Common myeloid progenitor, CD34-positive (primary cell): ENCODE measurements at regions not wholly inside any gene's neighbourhood (a gene's known extent, or its start where the extent isn't known, plus 50 kb on each side); places are given as distances from the start of the nearest gene placed in this dataset.
A peak's percentile ranks its signal among the peaks of the same experiment; 100 is the strongest.
"Not testable (repeated sequence)": the region's sequence is repeated elsewhere in the genome, so short reads cannot be mapped to it uniquely, and the experiment has no call there.

ENCODE experiments used
- CTCF ChIA-PET: fragments of 350-600 bp; sonication (Branson Sonifier 250); formaldehyde crosslinking; loops from one replicate; lab custom pipeline; 2021; ENCODE audit warnings: antibody characterized with exemption; lab: Charles Lee
- POLR2A ChIA-PET: fragments of 350-600 bp; sonication (Branson Sonifier 250); formaldehyde crosslinking; loops from one replicate; lab custom pipeline; 2021; ENCODE audit warnings: antibody characterized with exemption; lab: Charles Lee
- DNase-seq, 3 donors: peaks; one replicate each; pipeline versions ENCODE4 v3.0.0 to v3.0.0-alpha.2; 2013
- H3K27ac ChIP-seq, 2 experiments: 1 replicate in 1 of 2; 2 replicates in 1 of 2; pipeline ENCODE4 v1.7.0; 2013; ENCODE audit warnings: inconsistent platforms in 2 of 2, low read length in 2 of 2, mild to moderate bottlenecking in 2 of 2, low read depth in 1 of 2, moderate library complexity in 1 of 2; ENCODE audit not compliant: severe bottlenecking in 2 of 2, insufficient read depth in 1 of 2, poor library complexity in 1 of 2
- H3K27me3 ChIP-seq, 5 experiments: replicated peaks in 2 of 5; 1 replicate in 3 of 5; 2 replicates in 2 of 5; pipeline versions ENCODE4 v1.6.1 to v1.7.0; 2013; ENCODE audit warnings: low read length in 4 of 5, mild to moderate bottlenecking in 2 of 5, moderate library complexity in 2 of 5, inconsistent platforms in 1 of 5; ENCODE audit not compliant: insufficient read depth in 5 of 5, control insufficient read depth in 4 of 5
- H3K36me3 ChIP-seq, 4 experiments: 1 replicate in 2 of 4; 2 replicates in 2 of 4; pipeline versions ENCODE4 v1.6.1 to v1.7.0; 2013; ENCODE audit warnings: low read length in 3 of 4, control low read depth in 1 of 4, mild to moderate bottlenecking in 1 of 4; ENCODE audit not compliant: control insufficient read depth in 4 of 4, insufficient read depth in 4 of 4
- H3K4me1 ChIP-seq, 4 experiments: 1 replicate in 3 of 4; 2 replicates in 1 of 4; pipeline versions ENCODE4 v1.6.1 to v1.7.1; 2013; ENCODE audit warnings: low read length in 3 of 4, mild to moderate bottlenecking in 3 of 4, control low read depth in 1 of 4, inconsistent platforms in 1 of 4, moderate library complexity in 1 of 4; ENCODE audit not compliant: control insufficient read depth in 4 of 4, insufficient read depth in 4 of 4; ENCODE audit errors: control extremely low read depth in 1 of 4
- H3K4me3 ChIP-seq, 7 experiments: 1 replicate in 4 of 7; 2 replicates in 3 of 7; pipeline versions ENCODE4 v1.5.1 to v1.7.0; 2013; ENCODE audit warnings: mild to moderate bottlenecking in 7 of 7, low read length in 6 of 7, moderate library complexity in 6 of 7, inconsistent platforms in 2 of 7, low read depth in 2 of 7, control low read depth in 1 of 7; ENCODE audit not compliant: insufficient read depth in 4 of 7, control insufficient read depth in 1 of 7; ENCODE audit errors: extremely low read depth in 1 of 7
- H3K9me3 ChIP-seq, 5 experiments: 1 replicate in 4 of 5; 2 replicates in 1 of 5; pipeline versions ENCODE4 v1.6.1 to v1.7.1; 2013; ENCODE audit warnings: low read length in 4 of 5, mild to moderate bottlenecking in 2 of 5, inconsistent platforms in 1 of 5, low read depth in 1 of 5, moderate library complexity in 1 of 5; ENCODE audit not compliant: control insufficient read depth in 4 of 5, insufficient read depth in 2 of 5; ENCODE audit errors: control extremely low read depth in 1 of 5
- WGBS: methylation state at CpG from one replicate; pipeline ENCODE4 v1.1.5; 2013; ENCODE audit not compliant: insufficient coverage; 5-methylcytosine and 5-hydroxymethylcytosine counted together

GRCh38 chr9:97232060-97233008 lies 75.1 kb upstream of the CCDC180 start:
- H3K27ac ChIP-seq, POLR2A ChIA-PET, DNase-seq, H3K4me3 ChIP-seq, CTCF ChIA-PET, H3K4me1 ChIP-seq, H3K36me3 ChIP-seq, H3K27me3 ChIP-seq: not testable (repeated sequence)
- peaks cover 0 to 13% (median 3%) of the 10 kb centered on the region in 5 experiments for H3K9me3 ChIP-seq
- 100% methylated on average over 10 of the region's 13 CpGs for WGBS

GRCh38 chr9:97222393-97222792 lies 85.1 kb upstream of the CCDC180 start:
- H3K9me3 ChIP-seq, H3K36me3 ChIP-seq, CTCF ChIA-PET, H3K27ac ChIP-seq, H3K4me3 ChIP-seq: not testable (repeated sequence)
- DNase-seq = peak in 1 of 3 donors; percentile 6
- peaks cover 2 to 53% (median 21%) of the 10 kb centered on the region in 5 experiments for H3K27me3 ChIP-seq
- H3K4me1 ChIP-seq = peaks cover 0 to 15% (median 14%) of the 10 kb centered on the region in 4 experiments
- POLR2A ChIA-PET = interaction anchor here (1.2 kb wide), 1 partner anchor 16 kb away, joined by 3 read pairs; no protein-coding TSS in a partner anchor
- WGBS = 9% methylated on average over 11 of the region's 21 CpGs

- not testable (repeated sequence) for H3K27ac ChIP-seq
- under 1% methylated on average over 49 of the region's 78 CpGs for WGBS
Measured at GRCh38 chr9:97221478-97222355, 85.7 kb upstream of the CCDC180 start.

GRCh38 chr9:97220894-97221477 lies 86.5 kb upstream of the CCDC180 start:
- peak overlapping the region in 6 of 7 experiments; percentile 1 to 67 (median 46) for H3K4me3 ChIP-seq
- 3% methylated on average over 36 of the region's 44 CpGs for WGBS
- DNase-seq = no peak
- H3K27me3 ChIP-seq = peaks cover 2 to 48% (median 21%) of the 10 kb centered on the region in 5 experiments
- H3K4me1 ChIP-seq = peaks cover 0 to 15% (median 14%) of the 10 kb centered on the region in 4 experiments
- CTCF ChIA-PET = interaction anchor here (1.7 kb wide), 1 partner anchor 17 kb away, joined by 6 read pairs; no protein-coding TSS in a partner anchor
- H3K36me3 ChIP-seq = no peaks in the 10 kb centered on the region
- H3K9me3 ChIP-seq = no peaks in the 10 kb centered on the region
- POLR2A ChIA-PET = no interaction called here
- H3K27ac ChIP-seq = no peak overlapping the region

More at GRCh38 chr9:97221478-97222355, 85.7 kb upstream of the CCDC180 start:
- POLR2A ChIA-PET = interaction anchor here (1.2 kb wide), 1 partner anchor 17 kb away, joined by 3 read pairs; no protein-coding TSS in a partner anchor
- peaks cover 2 to 50% (median 21%) of the 10 kb centered on the region in 5 experiments for H3K27me3 ChIP-seq
- not testable (repeated sequence) for H3K9me3 ChIP-seq, H3K36me3 ChIP-seq
- peaks cover 0 to 15% (median 14%) of the 10 kb centered on the region in 4 experiments for H3K4me1 ChIP-seq
- peak; percentile 75 to 87 (median 84) for DNase-seq
- CTCF ChIA-PET = interaction anchor here (1.7 kb wide), 1 partner anchor 16 kb away, joined by 6 read pairs; no protein-coding TSS in a partner anchor
- peak overlapping the region in 6 of 7 experiments; percentile 1 to 67 (median 46) for H3K4me3 ChIP-seq

- POLR2A ChIA-PET, H3K4me3 ChIP-seq, H3K9me3 ChIP-seq, H3K36me3 ChIP-seq, H3K27ac ChIP-seq, DNase-seq: not testable (repeated sequence)
- CTCF ChIA-PET = interaction anchor here (1.7 kb wide), 1 partner anchor 17 kb away, joined by 6 read pairs; no protein-coding TSS in a partner anchor
- H3K27me3 ChIP-seq = peaks cover 2 to 46% (median 21%) of the 10 kb centered on the region in 5 experiments
- WGBS = no CpG with 5 or more reads among the region's 3 CpGs
- peaks cover 0 to 15% (median 14%) of the 10 kb centered on the region in 4 experiments for H3K4me1 ChIP-seq
Measured at GRCh38 chr9:97220396-97220795, 87.1 kb upstream of the CCDC180 start.

- 90% methylated on average over 2 of the region's 12 CpGs for WGBS
- DNase-seq, H3K4me3 ChIP-seq, POLR2A ChIA-PET, H3K36me3 ChIP-seq, H3K9me3 ChIP-seq, H3K27ac ChIP-seq: not testable (repeated sequence)
- Histone ChIP-seq H3K27me3 (peaks cover 2 to 46% (median 19%) of the 10 kb centered on the region in 5 experiments), H3K4me1 (peaks cover 0 to 15% (median 14%) of the 10 kb centered on the region in 4 experiments)
- CTCF ChIA-PET = interaction anchor here (1.7 kb wide), 1 partner anchor 18 kb away, joined by 6 read pairs; no protein-coding TSS in a partner anchor
Measured at GRCh38 chr9:97219443-97220140, 87.9 kb upstream of the CCDC180 start.
